ENCODE measurements at regions not wholly inside any gene's neighbourhood (a gene's known extent, or its start where the extent isn't known, plus 50 kb on each side); places are given as distances from the start of the nearest gene placed in this dataset.

- TF ChIP-seq CTCF (IDR thresholded peaks at IDR 0.05 in 2 of 3, conservative IDR thresholded peaks at IDR 0.05 in 1 of 3; ENCODE audit: borderline replicate concordance in 1 of 3, insufficient read depth in 1 of 3, low read depth in 2 of 3, low read length in 2 of 3) (no peak), POLR2A (IDR thresholded peaks at IDR 0.05; ENCODE audit: borderline replicate concordance, extremely low read depth, insufficient read depth, insufficient read length) (no peak), CEBPB (IDR thresholded peaks at IDR 0.05; ENCODE audit: low read depth) (no peak), EZH2phosphoT487 (IDR thresholded peaks at IDR 0.05; ENCODE audit: borderline replicate concordance) (no peak), POLR2AphosphoS5 (IDR thresholded peaks at IDR 0.05; ENCODE audit: low read depth, low read length) (no peak), MAX (IDR thresholded peaks at IDR 0.05) (no peak), RAD21 (IDR thresholded peaks at IDR 0.05; ENCODE audit: low read depth) (no peak), EZH2 (IDR thresholded peaks at IDR 0.05) (no peak), YY1 (IDR thresholded peaks at IDR 0.05; ENCODE audit: extremely low read depth, insufficient replicate concordance, low read depth, low read length) (no peak)
Measured at GRCh38 chr1:74964508-74965102, 169.6 kb upstream of the LHX8 start.

All from HCT116 (cell line).